Hepatocyte (in vitro differentiated cells): ENCODE measurements at regions not wholly inside any gene's neighbourhood (a gene's known extent, or its start where the extent isn't known, plus 50 kb on each side); places are given as distances from the start of the nearest gene placed in this dataset.

Experiments used
- CTCF ChIP-seq: fragments of 200-600 bp; sonication (generic); IDR thresholded peaks from 2 replicates; pipeline ENCODE4 v1.5.1; 2016; ENCODE audit warnings: antibody characterized with exemption, mild to moderate bottlenecking; ENCODE audit not compliant: poor library complexity
- EZH2 ChIP-seq: fragments of 200-600 bp; sonication (generic); IDR thresholded peaks from 2 replicates; pipeline ENCODE4 v1.6.1; 2016; ENCODE audit warnings: antibody characterized with exemption, mild to moderate bottlenecking, borderline replicate concordance
- EZH2phosphoT487 ChIP-seq: fragments of 200-600 bp; sonication (generic); IDR thresholded peaks from one replicate; pipeline ENCODE4 v1.6.1; 2018; ENCODE audit warnings: antibody characterized with exemption, mild to moderate bottlenecking, low read depth, moderate library complexity; ENCODE audit not compliant: unreplicated experiment, severe bottlenecking

- TF ChIP-seq CTCF (no peak), EZH2 (no peak), EZH2phosphoT487 (no peak)
Measured at GRCh38 chr18:43751835-43752234, 474.5 kb upstream of the SYT4 start.
